ENCODE measurements at regions not wholly inside any gene's neighbourhood (a gene's known extent, or its start where the extent isn't known, plus 50 kb on each side); places are given as distances from the start of the nearest gene placed in this dataset.
"Not testable (repeated sequence)": the region's sequence is repeated elsewhere in the genome, so short reads cannot be mapped to it uniquely, and the experiment has no call there.

DNA sequence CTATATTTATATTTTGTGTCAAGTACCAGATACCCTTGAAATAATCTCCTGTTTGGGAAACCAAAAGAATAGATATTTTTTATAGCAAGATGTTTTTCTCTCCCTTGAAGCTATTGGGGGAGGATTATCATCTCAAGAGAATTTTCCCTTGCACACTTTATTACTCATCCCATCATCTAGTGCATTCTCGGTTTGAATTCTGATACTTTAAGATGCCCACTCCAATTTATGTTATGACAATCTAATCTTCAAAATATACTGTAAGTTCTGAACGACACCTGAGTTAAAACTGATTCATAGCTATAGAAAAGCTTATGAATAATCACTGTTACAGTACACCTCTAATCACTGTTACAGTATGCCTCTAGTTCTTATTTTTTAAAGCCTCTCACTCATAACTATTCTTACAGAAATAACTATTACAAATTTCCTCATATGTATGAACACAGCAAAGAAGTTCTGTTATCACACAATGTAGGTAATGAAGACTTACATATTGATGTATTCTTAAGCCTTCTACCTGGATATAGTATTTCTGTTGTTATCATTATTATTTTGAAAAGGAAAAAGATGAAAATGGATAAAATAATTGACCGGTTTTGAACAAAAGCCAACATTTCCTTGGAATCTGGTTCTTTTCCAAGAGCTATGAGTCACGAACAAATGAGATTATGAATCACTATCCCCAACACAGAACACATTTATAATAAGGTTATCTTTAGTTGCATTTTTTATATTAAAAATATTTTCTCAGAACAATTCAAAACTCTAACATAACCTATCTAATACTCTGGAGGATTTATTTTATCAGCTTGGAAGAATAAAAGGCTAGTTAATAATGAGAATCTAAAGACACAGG is 72.3 kb upstream of the FAM13C start:
- DNase-seq: no peak
- Histone ChIP-seq H3K27ac (ENCODE audit: low read length) (no peak overlapping the region), H3K9me3 (replicated peaks; ENCODE audit: insufficient read depth, low read length) (no peaks in the 10 kb centered on the region), H2AFZ (ENCODE audit: low read length) (no peak overlapping the region), H3K4me2 (ENCODE audit: low read depth, low read length) (no peak overlapping the region), H3K27me3 (replicated peaks; ENCODE audit: insufficient read depth, low read length) (no peaks in the 10 kb centered on the region), H3K9ac (ENCODE audit: low read length) (no peak overlapping the region), H3K4me3 (ENCODE audit: low read length) (no peak overlapping the region), H3K4me1 (ENCODE audit: low read length) (no peaks in the 10 kb centered on the region), H3K79me2 (ENCODE audit: low read length) (no peaks in the 10 kb centered on the region), H3F3A (ENCODE audit: insufficient read depth, low read length) (no peaks in the 10 kb centered on the region), H3K36me3 (replicated peaks; ENCODE audit: insufficient read depth, low read length) (no peaks in the 10 kb centered on the region), H4K20me1 (ENCODE audit: insufficient read depth, low read length) (no peaks in the 10 kb centered on the region), H3K9me2 (replicated peaks; ENCODE audit: insufficient read depth, low read length) (no peaks in the 10 kb centered on the region)
- TF ChIP-seq EZH2phosphoT487 (IDR thresholded peaks at IDR 0.05; ENCODE audit: low read length): no peak
- no peak for TF ChIP-seq EZH2 (optimal IDR thresholded peaks at IDR 0.05; ENCODE audit: low read depth, low read length)
- TF ChIP-seq, protein P1, sequence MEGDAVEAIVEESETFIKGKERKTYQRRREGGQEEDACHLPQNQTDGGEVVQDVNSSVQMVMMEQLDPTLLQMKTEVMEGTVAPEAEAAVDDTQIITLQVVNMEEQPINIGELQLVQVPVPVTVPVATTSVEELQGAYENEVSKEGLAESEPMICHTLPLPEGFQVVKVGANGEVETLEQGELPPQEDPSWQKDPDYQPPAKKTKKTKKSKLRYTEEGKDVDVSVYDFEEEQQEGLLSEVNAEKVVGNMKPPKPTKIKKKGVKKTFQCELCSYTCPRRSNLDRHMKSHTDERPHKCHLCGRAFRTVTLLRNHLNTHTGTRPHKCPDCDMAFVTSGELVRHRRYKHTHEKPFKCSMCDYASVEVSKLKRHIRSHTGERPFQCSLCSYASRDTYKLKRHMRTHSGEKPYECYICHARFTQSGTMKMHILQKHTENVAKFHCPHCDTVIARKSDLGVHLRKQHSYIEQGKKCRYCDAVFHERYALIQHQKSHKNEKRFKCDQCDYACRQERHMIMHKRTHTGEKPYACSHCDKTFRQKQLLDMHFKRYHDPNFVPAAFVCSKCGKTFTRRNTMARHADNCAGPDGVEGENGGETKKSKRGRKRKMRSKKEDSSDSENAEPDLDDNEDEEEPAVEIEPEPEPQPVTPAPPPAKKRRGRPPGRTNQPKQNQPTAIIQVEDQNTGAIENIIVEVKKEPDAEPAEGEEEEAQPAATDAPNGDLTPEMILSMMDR (IDR thresholded peaks at IDR 0.05; ENCODE audit: low read length): no peak

DNA sequence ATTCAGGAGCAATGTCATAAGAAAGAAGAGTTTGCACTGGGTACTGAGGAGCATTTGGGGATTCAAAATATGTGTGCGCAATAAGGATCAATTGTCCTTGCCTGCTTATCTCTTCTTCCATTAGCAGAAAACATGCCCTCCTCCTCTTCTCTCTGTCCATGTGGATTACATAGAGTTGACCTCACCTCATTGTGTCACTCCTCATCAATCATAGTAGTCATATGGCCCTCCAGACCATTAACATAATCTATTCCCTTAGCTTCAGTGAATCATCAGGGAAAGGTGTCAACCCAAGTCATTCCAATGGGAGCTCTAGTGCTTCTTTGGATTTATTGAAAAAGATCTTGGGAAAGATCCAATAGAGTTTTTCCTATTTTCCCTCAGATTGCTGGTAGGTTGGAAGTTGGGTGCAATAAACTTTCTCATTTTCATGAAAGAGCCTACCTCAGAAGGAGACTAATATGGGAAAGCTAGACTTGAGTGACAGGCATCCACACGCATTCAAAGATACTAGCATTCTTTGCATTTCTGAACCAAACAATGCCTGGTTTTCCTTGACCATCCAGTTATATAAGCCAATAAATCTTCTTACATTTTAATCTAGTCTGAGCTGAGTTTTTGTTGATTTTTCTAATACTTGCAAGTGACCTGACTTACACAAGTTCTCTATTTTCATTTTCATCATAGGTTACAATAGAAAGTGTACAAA is 71.5 kb upstream of the FAM13C start:
- Histone ChIP-seq H3K9ac (ENCODE audit: low read length) (no peak overlapping the region), H3K27ac (ENCODE audit: low read length) (no peak overlapping the region), H3F3A (ENCODE audit: insufficient read depth, low read length) (no peaks in the 10 kb centered on the region), H3K4me2 (ENCODE audit: low read depth, low read length) (no peak overlapping the region), H3K9me3 (replicated peaks; ENCODE audit: insufficient read depth, low read length) (no peaks in the 10 kb centered on the region), H3K9me2 (replicated peaks; ENCODE audit: insufficient read depth, low read length) (no peaks in the 10 kb centered on the region), H3K27me3 (replicated peaks; ENCODE audit: insufficient read depth, low read length) (no peaks in the 10 kb centered on the region), H2AFZ (ENCODE audit: low read length) (no peak overlapping the region), H3K4me1 (ENCODE audit: low read length) (no peaks in the 10 kb centered on the region), H3K36me3 (replicated peaks; ENCODE audit: insufficient read depth, low read length) (no peaks in the 10 kb centered on the region), H4K20me1 (ENCODE audit: insufficient read depth, low read length) (no peaks in the 10 kb centered on the region), H3K79me2 (ENCODE audit: low read length) (no peaks in the 10 kb centered on the region), H3K4me3 (ENCODE audit: low read length) (no peak overlapping the region)
- DNase-seq: no peak
- TF ChIP-seq EZH2 (optimal IDR thresholded peaks at IDR 0.05; ENCODE audit: low read depth, low read length): no peak
- TF ChIP-seq EZH2phosphoT487 (IDR thresholded peaks at IDR 0.05; ENCODE audit: low read length): no peak
- TF ChIP-seq, protein P1 (IDR thresholded peaks at IDR 0.05; ENCODE audit: low read length): no peak

DNA sequence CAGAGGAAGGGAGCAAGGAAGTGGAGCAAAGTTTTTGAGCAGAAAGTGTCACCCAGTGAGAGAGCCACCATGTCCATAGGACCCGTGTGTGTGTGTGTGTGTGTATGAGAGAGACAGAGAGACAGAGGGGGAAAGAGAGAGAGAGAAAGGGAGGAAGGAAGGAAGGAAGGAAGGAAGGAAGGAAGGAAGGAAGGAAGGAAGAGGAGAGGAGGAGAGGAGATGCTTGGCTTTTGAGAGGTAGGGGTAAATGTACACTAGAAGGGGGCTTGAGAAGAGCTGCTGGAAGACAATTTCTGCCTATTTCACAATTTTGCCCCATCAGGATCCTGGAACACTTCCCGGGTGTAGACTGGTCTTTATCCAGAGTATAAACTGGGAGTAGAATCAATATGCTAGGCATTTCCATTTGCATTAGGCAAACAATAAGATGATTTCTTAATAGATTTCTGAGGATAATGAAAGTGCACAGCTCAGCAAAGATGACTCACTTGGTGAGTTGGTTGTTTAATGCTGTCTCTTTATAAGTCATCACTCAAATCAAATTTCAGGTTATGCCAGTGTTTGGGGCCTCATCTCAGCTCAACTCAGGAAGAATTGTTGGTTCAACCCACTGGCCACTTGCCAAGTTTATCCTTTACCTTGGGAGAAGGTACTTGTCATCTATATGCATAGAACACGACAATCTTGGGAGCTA is 70.0 kb upstream of the FAM13C start:
- no peak overlapping the region for H3K4me2 ChIP-seq (ENCODE audit: low read depth, low read length)
- TF ChIP-seq, protein P1 (IDR thresholded peaks at IDR 0.05; ENCODE audit: low read length): no peak
- TF ChIP-seq EZH2 (optimal IDR thresholded peaks at IDR 0.05; ENCODE audit: low read depth, low read length) (no peak), EZH2phosphoT487 (IDR thresholded peaks at IDR 0.05; ENCODE audit: low read length) (no peak)
- no peaks in the 10 kb centered on the region for H3K4me1 ChIP-seq (ENCODE audit: low read length)
- H4K20me1 ChIP-seq (ENCODE audit: insufficient read depth, low read length): no peaks in the 10 kb centered on the region
- H3K9me2 ChIP-seq (replicated peaks; ENCODE audit: insufficient read depth, low read length): no peaks in the 10 kb centered on the region
- no peaks in the 10 kb centered on the region for H3K36me3 ChIP-seq (replicated peaks; ENCODE audit: insufficient read depth, low read length)
- no peak overlapping the region for H2AFZ ChIP-seq (ENCODE audit: low read length)
- H3K27me3 ChIP-seq (replicated peaks; ENCODE audit: insufficient read depth, low read length): no peaks in the 10 kb centered on the region
- H3K9me3 ChIP-seq (replicated peaks; ENCODE audit: insufficient read depth, low read length): no peaks in the 10 kb centered on the region
- DNase-seq: no peak
- H3K4me3 ChIP-seq (ENCODE audit: low read length): no peak overlapping the region
- no peak overlapping the region for H3K27ac ChIP-seq (ENCODE audit: low read length)
- no peak overlapping the region for H3K9ac ChIP-seq (ENCODE audit: low read length)
- no peaks in the 10 kb centered on the region for H3K79me2 ChIP-seq (ENCODE audit: low read length)
- no peaks in the 10 kb centered on the region for H3F3A ChIP-seq (ENCODE audit: insufficient read depth, low read length)

DNA sequence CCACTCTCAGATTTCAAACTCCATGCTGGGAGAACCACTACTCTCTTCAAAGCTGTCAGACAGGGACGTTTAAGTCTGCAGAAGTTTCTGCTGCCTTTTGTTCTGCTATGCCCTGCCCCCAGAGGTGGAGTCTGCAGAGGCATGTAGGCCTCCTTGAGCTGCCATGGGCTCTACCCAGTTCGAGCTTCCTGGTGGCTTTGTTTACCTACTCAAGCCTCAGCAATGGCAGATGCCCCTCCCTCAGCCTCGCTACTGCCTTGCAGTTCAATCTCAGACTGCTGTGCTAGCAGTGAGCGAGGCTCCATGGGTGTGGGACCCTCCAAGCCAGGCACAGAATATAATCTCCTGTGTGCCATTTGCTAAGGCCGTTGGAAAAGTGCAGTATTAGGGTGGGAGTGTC is 51.4 kb upstream of the FAM13C start:
- H2AFZ ChIP-seq (ENCODE audit: low read length); H3K9ac ChIP-seq (ENCODE audit: low read length); H3K36me3 ChIP-seq (replicated peaks; ENCODE audit: insufficient read depth, low read length); H3K4me2 ChIP-seq (ENCODE audit: low read depth, low read length); H3K9me3 ChIP-seq (replicated peaks; ENCODE audit: insufficient read depth, low read length); H3K27me3 ChIP-seq (replicated peaks; ENCODE audit: insufficient read depth, low read length); H3F3A ChIP-seq (ENCODE audit: insufficient read depth, low read length); H3K4me3 ChIP-seq (ENCODE audit: low read length); H3K27ac ChIP-seq (ENCODE audit: low read length); DNase-seq; H4K20me1 ChIP-seq (ENCODE audit: insufficient read depth, low read length); H3K4me1 ChIP-seq (ENCODE audit: low read length); H3K9me2 ChIP-seq (replicated peaks; ENCODE audit: insufficient read depth, low read length); H3K79me2 ChIP-seq (ENCODE audit: low read length): not testable (repeated sequence)

Data from MM.1S (cell line).